Liver (tissue), 8 donors: ENCODE measurements at regions not wholly inside any gene's neighbourhood (a gene's known extent, or its start where the extent isn't known, plus 50 kb on each side); places are given as distances from the start of the nearest gene placed in this dataset.

Experiments used
- DNase-seq: peaks from one replicate; pipeline ENCODE4 v3.0.0-alpha.2; 2017; ENCODE audit warnings: low spot score
- H3K27ac ChIP-seq, 2 donors: one replicate each; pipeline ENCODE4 v1.7.0; 2013; ENCODE audit warnings: inconsistent platforms in 2 of 2, low read length in 2 of 2, control low read depth in 1 of 2, low read depth in 1 of 2, mild to moderate bottlenecking in 1 of 2
- H3K27me3 ChIP-seq, 4 donors: one replicate each; pipeline versions ENCODE4 v1.6.1 to v1.7.0; 2013; ENCODE audit warnings: low read length in 3 of 4, inconsistent platforms in 1 of 4, mild to moderate bottlenecking in 1 of 4, moderate library complexity in 1 of 4; ENCODE audit not compliant: control insufficient read depth in 4 of 4, insufficient read depth in 4 of 4
- H3K36me3 ChIP-seq, 4 donors: one replicate each; pipeline versions ENCODE4 v1.6.1 to v1.7.0; 2013; ENCODE audit warnings: low read length in 3 of 4, mild to moderate bottlenecking in 3 of 4, low read depth in 1 of 4, moderate library complexity in 1 of 4; ENCODE audit not compliant: control insufficient read depth in 4 of 4, insufficient read depth in 3 of 4
- H3K4me1 ChIP-seq, 4 donors: one replicate each; pipeline versions ENCODE4 v1.6.1 to v1.7.0; 2013; ENCODE audit warnings: low read length in 3 of 4, mild to moderate bottlenecking in 3 of 4, moderate library complexity in 1 of 4; ENCODE audit not compliant: control insufficient read depth in 4 of 4, insufficient read depth in 4 of 4
- H3K4me3 ChIP-seq, 3 donors: one replicate each; pipeline versions ENCODE4 v1.6.1 to v1.7.0; 2013; ENCODE audit warnings: low read length in 3 of 3, control low read depth in 1 of 3, low read depth in 1 of 3, mild to moderate bottlenecking in 1 of 3
- H3K9ac ChIP-seq, 2 donors: one replicate each; pipeline ENCODE4 v1.7.0; 2013; ENCODE audit warnings: low read length in 2 of 2, mild to moderate bottlenecking in 2 of 2, moderate library complexity in 2 of 2, control low read depth in 1 of 2, low read depth in 1 of 2
- H3K9me3 ChIP-seq, 4 donors: one replicate each; pipeline versions ENCODE4 v1.6.1 to v1.7.0; 2013; ENCODE audit warnings: low read length in 3 of 4; ENCODE audit not compliant: control insufficient read depth in 4 of 4
- EGR1 ChIP-seq, 2 donors: IDR thresholded peaks; 2 replicates each; pipeline ENCODE4 v1.6.1; 2016 to 2018; ENCODE audit warnings: antibody characterized with exemption in 2 of 2, low read depth in 2 of 2
- FOXA1 ChIP-seq: IDR thresholded peaks from 2 replicates; pipeline ENCODE4 v1.6.1; 2016; ENCODE audit warnings: antibody characterized with exemption
- FOXA2 ChIP-seq: IDR thresholded peaks from 2 replicates; pipeline ENCODE4 v1.6.1; 2016; ENCODE audit warnings: antibody characterized with exemption
- GABPA ChIP-seq, 2 donors: IDR thresholded peaks in 1 of 2; conservative IDR thresholded peaks in 1 of 2; 2 replicates each; pipeline ENCODE4 v1.6.1; 2016; ENCODE audit warnings: antibody characterized with exemption in 2 of 2, mild to moderate bottlenecking in 1 of 2, moderate library complexity in 1 of 2
- HNF4G ChIP-seq: IDR thresholded peaks from 2 replicates; pipeline ENCODE4 v1.6.1; 2016; ENCODE audit warnings: antibody characterized with exemption
- NR2F2 ChIP-seq: IDR thresholded peaks from 2 replicates; pipeline ENCODE4 v1.6.1; 2016; ENCODE audit warnings: antibody characterized with exemption
- RXRA ChIP-seq, 2 donors: IDR thresholded peaks; 2 replicates each; pipeline ENCODE4 v1.6.1; 2017 to 2018; ENCODE audit warnings: antibody characterized with exemption in 2 of 2, mild to moderate bottlenecking in 1 of 2
- SP1 ChIP-seq: IDR thresholded peaks from 2 replicates; pipeline ENCODE4 v1.6.1; 2018; ENCODE audit warnings: antibody characterized with exemption, mild to moderate bottlenecking
- TAF1 ChIP-seq: conservative IDR thresholded peaks from 2 replicates; pipeline ENCODE4 v1.6.1; 2016; ENCODE audit warnings: antibody characterized with exemption, mild to moderate bottlenecking
- YY1 ChIP-seq: IDR thresholded peaks from 2 replicates; pipeline ENCODE4 v1.6.1; 2016; ENCODE audit warnings: antibody characterized with exemption, mild to moderate bottlenecking
- WGBS: extraction: QIAGEN DNeasy Blood & Tissue Kit; methylation state at CpG from one replicate; pipeline ENCODE4 v1.1.7; 2013; 5-methylcytosine and 5-hydroxymethylcytosine counted together
- TF ChIP-seq, protein P1 (sequence below): IDR thresholded peaks from 2 replicates; pipeline ENCODE4 v1.6.1; 2016; ENCODE audit warnings: antibody characterized with exemption
- TF ChIP-seq, protein P2 (sequence below): IDR thresholded peaks from 2 replicates; pipeline ENCODE4 v1.6.1; 2016; ENCODE audit warnings: antibody characterized with exemption
- TF ChIP-seq, protein P3 (sequence below): IDR thresholded peaks from 2 replicates; pipeline ENCODE4 v1.6.1; 2016; ENCODE audit warnings: antibody characterized with exemption
- TF ChIP-seq, protein P4 (sequence below): fragments of 150-350 bp; IDR thresholded peaks from 2 replicates; pipeline ENCODE4 v1.5.1; 2017; ENCODE audit warnings: improper control_type of control experiment, low read depth, low read length; ENCODE audit not compliant: missing input control
- TF ChIP-seq, protein P5 (sequence below): IDR thresholded peaks from 2 replicates; pipeline ENCODE4 v1.6.1; 2016; ENCODE audit warnings: antibody characterized with exemption, mild to moderate bottlenecking
- donor health status: healthy.
- donor health status: healthy.
- donor health status: healthy.
- donor health status: healthy.
- donor health status: healthy.

DNA sequence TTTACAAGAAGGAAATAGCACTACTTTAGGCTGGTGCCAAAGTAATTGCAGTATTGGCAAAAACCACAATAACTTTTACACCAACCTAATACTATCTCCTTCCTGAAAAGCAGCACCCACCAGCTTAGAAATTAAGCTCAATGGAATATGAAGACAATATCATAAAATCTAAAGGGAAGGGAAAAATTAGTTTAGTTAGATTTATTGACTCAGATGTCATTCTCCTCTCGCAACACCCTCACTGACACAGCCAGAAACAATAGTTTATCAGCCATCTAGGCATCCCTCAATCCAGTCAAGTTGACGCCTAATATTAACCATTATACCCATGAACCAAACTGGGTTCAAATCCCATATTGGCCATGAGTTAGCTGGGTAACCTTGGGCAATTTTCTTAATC, 820.4 kb upstream of the EPHA5 start:
- no peak overlapping the region for H3K27ac ChIP-seq
- no peak for TF ChIP-seq TAF1
- no peak for TF ChIP-seq NR2F2
- TF ChIP-seq FOXA2, result no peak
- TF ChIP-seq, protein P1, sequence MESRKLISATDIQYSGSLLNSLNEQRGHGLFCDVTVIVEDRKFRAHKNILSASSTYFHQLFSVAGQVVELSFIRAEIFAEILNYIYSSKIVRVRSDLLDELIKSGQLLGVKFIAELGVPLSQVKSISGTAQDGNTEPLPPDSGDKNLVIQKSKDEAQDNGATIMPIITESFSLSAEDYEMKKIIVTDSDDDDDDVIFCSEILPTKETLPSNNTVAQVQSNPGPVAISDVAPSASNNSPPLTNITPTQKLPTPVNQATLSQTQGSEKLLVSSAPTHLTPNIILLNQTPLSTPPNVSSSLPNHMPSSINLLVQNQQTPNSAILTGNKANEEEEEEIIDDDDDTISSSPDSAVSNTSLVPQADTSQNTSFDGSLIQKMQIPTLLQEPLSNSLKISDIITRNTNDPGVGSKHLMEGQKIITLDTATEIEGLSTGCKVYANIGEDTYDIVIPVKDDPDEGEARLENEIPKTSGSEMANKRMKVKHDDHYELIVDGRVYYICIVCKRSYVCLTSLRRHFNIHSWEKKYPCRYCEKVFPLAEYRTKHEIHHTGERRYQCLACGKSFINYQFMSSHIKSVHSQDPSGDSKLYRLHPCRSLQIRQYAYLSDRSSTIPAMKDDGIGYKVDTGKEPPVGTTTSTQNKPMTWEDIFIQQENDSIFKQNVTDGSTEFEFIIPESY, result no peak
- TF ChIP-seq YY1, result no peak
- no peak for TF ChIP-seq EGR1 (IDR thresholded peaks at IDR 0.05; ENCODE audit: low read depth in 2 of 2)
- no peak for TF ChIP-seq GABPA (IDR thresholded peaks at IDR 0.05 in 1 of 2, conservative IDR thresholded peaks at IDR 0.05 in 1 of 2)
- TF ChIP-seq FOXA1, result no peak
- TF ChIP-seq, protein P2, sequence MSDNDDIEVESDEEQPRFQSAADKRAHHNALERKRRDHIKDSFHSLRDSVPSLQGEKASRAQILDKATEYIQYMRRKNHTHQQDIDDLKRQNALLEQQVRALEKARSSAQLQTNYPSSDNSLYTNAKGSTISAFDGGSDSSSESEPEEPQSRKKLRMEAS, result no peak
- TF ChIP-seq, protein P3, sequence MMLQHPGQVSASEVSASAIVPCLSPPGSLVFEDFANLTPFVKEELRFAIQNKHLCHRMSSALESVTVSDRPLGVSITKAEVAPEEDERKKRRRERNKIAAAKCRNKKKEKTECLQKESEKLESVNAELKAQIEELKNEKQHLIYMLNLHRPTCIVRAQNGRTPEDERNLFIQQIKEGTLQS, result no peak
- no peak for TF ChIP-seq SP1
- no peak for TF ChIP-seq RXRA (IDR thresholded peaks at IDR 0.05)
- TF ChIP-seq, protein P4, sequence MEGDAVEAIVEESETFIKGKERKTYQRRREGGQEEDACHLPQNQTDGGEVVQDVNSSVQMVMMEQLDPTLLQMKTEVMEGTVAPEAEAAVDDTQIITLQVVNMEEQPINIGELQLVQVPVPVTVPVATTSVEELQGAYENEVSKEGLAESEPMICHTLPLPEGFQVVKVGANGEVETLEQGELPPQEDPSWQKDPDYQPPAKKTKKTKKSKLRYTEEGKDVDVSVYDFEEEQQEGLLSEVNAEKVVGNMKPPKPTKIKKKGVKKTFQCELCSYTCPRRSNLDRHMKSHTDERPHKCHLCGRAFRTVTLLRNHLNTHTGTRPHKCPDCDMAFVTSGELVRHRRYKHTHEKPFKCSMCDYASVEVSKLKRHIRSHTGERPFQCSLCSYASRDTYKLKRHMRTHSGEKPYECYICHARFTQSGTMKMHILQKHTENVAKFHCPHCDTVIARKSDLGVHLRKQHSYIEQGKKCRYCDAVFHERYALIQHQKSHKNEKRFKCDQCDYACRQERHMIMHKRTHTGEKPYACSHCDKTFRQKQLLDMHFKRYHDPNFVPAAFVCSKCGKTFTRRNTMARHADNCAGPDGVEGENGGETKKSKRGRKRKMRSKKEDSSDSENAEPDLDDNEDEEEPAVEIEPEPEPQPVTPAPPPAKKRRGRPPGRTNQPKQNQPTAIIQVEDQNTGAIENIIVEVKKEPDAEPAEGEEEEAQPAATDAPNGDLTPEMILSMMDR, result no peak
- no peak for TF ChIP-seq HNF4G
- H3K36me3 ChIP-seq, result no peaks in the 10 kb centered on the region
- no peaks in the 10 kb centered on the region for H3K4me1 ChIP-seq
- no peak for DNase-seq
- H3K27me3 ChIP-seq, result no peaks in the 10 kb centered on the region
- WGBS, result 76% methylated on average over 2 of the region's 2 CpGs
- no peak overlapping the region for H3K9ac ChIP-seq
- H3K4me3 ChIP-seq, result no peak overlapping the region
- no peaks in the 10 kb centered on the region for H3K9me3 ChIP-seq

DNA sequence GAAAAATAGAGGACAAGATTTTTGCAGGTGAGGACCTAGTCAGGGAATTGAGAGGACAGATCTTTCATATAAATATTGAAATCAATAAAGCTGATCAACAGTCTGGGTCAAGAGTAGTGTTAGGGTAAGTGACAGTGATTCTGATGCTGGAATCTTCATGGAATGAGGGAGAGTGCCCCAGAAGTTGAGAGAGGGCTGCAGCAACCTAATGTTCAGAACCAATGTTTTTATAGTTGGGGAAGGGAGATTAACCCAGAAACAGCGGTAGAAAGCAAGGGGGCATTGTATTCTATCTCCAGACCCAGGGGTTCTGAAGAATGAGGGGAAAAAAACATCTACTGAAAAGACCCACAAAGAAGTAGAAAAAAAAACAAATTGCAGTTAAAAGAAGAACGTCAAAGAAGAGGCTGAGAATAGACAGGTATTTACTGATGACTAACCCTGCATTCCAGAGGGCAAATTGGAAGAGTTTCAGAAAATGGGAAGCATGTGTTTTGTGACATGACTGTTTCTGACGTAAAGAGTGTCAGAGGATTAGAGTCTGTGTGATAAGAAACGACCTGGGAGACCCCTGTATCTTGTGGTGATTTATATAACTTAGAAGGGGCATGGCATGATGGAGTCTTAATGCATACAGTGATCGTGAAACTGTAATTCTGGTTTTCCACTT, 819.6 kb upstream of the EPHA5 start:
- H3K9me3 ChIP-seq, result no peaks in the 10 kb centered on the region
- H3K27me3 ChIP-seq, result no peaks in the 10 kb centered on the region
- 30% methylated on average over 5 of the region's 5 CpGs for WGBS
- H3K4me3 ChIP-seq, result no peak overlapping the region
- H3K9ac ChIP-seq, result no peak overlapping the region
- no peak for DNase-seq
- H3K27ac ChIP-seq, result no peak overlapping the region
- no peak for TF ChIP-seq SP1
- no peaks in the 10 kb centered on the region for H3K36me3 ChIP-seq
- no peaks in the 10 kb centered on the region for H3K4me1 ChIP-seq

DNA sequence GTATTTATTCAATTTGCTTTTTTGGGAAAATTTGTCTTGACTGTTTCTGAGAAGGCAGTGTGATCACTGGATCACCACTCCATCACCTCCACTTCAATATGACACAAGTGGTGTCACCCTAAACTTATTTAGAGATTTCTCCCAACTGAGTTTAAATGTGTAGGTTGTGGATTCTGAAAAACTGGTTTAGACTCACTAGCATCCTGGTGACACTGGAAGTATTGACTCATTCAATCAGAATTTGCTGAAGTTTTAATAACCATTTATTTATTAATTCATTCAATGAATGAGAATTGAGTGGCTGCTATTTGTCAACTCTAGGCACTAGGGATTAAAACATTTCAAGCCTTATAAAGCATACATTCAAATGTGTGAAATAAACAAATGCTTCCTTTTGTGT, 819.1 kb upstream of the EPHA5 start:
- no peak for TF ChIP-seq HNF4G
- TF ChIP-seq, protein P5, sequence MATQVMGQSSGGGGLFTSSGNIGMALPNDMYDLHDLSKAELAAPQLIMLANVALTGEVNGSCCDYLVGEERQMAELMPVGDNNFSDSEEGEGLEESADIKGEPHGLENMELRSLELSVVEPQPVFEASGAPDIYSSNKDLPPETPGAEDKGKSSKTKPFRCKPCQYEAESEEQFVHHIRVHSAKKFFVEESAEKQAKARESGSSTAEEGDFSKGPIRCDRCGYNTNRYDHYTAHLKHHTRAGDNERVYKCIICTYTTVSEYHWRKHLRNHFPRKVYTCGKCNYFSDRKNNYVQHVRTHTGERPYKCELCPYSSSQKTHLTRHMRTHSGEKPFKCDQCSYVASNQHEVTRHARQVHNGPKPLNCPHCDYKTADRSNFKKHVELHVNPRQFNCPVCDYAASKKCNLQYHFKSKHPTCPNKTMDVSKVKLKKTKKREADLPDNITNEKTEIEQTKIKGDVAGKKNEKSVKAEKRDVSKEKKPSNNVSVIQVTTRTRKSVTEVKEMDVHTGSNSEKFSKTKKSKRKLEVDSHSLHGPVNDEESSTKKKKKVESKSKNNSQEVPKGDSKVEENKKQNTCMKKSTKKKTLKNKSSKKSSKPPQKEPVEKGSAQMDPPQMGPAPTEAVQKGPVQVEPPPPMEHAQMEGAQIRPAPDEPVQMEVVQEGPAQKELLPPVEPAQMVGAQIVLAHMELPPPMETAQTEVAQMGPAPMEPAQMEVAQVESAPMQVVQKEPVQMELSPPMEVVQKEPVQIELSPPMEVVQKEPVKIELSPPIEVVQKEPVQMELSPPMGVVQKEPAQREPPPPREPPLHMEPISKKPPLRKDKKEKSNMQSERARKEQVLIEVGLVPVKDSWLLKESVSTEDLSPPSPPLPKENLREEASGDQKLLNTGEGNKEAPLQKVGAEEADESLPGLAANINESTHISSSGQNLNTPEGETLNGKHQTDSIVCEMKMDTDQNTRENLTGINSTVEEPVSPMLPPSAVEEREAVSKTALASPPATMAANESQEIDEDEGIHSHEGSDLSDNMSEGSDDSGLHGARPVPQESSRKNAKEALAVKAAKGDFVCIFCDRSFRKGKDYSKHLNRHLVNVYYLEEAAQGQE, result no peak
- TF ChIP-seq, protein P2, result no peak
- TF ChIP-seq FOXA1, result no peak
- DNase-seq, result no peak
- Histone ChIP-seq H3K9me3 (no peaks in the 10 kb centered on the region), H3K36me3 (no peaks in the 10 kb centered on the region), H3K27me3 (no peaks in the 10 kb centered on the region), H3K9ac (no peak overlapping the region), H3K4me1 (no peaks in the 10 kb centered on the region), H3K4me3 (no peak overlapping the region), H3K27ac (no peak overlapping the region)
